HG02642 (cell line): ENCODE measurements at regions not wholly inside any gene's neighbourhood (a gene's known extent, or its start where the extent isn't known, plus 50 kb on each side); places are given as distances from the start of the nearest gene placed in this dataset.
A peak's percentile ranks its signal among the peaks of the same experiment; 100 is the strongest.
"Not testable (repeated sequence)": the region's sequence is repeated elsewhere in the genome, so short reads cannot be mapped to it uniquely, and the experiment has no call there.

Experiments
- ATAC-seq: cut with Tn5 transposase; IDR thresholded peaks from one replicate; pipeline ENCODE4 v1.9.1; 2021; ENCODE audit warnings: mild to moderate bottlenecking; ENCODE audit not compliant: unreplicated experiment, poor library complexity

DNA sequence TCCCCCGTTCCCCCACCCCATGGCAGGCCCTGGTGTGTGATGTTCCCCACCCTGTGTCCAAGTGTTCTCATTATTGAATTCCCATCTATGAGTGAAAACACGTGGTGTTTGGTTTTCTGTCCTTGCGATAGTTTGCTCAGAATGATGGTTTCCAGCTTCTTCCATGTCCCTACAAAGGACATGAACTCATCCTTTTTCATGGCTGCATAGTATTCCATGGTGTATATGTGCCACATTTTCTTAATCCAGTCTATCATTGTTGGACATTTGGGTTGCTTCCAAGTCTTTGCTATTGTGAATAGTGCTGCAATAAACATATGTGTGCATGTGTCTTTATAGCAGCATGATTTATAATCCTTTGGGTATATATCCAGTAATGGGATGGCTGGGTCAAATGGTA, 135.0 kb upstream of the CCND2 start:
- ATAC-seq: not testable (repeated sequence)

- ATAC-seq: no peak
These were observed 135.5 kb upstream of the CCND2 start for GRCh38 chr12:4138051-4138450.

GRCh38 chr12:4137441-4137840, 136.1 kb upstream of the CCND2 start:
- no peak for ATAC-seq

DNA sequence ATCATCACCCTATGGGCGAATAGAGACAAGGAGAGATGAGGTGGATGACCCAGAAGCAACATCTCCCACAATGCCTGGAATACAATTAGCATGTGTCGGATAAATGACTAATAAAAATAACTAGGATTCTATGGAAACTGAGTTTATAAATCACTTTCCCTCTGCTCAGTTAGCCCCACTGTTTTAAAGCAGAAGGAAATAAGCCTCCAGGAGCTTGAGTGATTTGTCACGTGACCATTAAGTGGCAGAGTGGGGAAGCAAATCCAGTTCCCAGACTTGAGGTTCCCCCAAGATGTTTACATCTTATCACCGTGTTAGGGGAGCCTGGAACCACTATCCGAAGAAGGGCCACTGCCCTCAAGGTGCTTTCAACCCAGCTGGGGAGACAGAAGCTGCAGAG, 136.5 kb upstream of the CCND2 start:
- ATAC-seq: no peak

- ATAC-seq: peak; percentile 74
These were observed 137.5 kb upstream of the CCND2 start for GRCh38 chr12:4135919-4136605.

GRCh38 chr12:4134448-4135263, 138.9 kb upstream of the CCND2 start:
- ATAC-seq: no peak

DNA sequence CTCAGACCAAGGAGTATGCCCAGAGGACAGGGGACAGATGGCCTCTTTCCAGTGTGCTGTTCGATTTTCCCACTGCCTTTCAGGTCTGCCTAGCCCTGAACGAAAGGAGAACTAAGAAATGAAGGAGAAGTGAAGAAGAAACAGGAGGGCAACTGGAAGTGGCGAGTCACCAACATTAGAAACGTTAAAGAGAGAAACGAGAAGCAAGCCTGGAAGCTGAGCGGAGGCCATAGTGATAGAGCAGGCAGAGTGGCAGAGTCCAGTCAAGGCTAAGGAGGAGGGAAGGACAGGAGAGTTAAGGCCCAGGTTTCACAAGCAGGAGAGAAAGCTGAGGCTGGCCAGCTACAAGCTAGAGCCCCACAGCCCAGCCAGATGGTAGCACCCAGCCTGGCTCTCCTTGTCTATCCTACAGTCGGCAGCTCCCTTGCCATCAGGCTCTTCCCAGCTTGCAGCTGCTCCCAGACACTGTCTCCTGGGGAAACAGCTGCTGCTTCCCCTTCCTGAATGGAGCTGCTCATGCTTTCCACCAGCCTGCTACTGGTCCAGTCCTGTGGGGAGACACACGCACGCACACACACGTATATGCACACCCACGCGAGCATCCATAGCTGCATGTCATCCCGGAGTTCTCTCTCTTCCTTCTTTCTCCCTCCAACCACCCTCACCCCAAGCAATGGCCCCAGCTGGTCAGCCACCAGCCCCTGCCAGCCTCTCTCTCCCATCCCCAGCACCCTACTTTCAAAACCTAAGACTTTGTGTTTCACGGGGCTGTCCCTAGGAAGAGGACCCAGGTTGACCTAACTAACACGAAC, 139.7 kb upstream of the CCND2 start:
- no peak for ATAC-seq

- no peak for ATAC-seq
These were observed 140.5 kb upstream of the CCND2 start for GRCh38 chr12:4133029-4133428.

DNA sequence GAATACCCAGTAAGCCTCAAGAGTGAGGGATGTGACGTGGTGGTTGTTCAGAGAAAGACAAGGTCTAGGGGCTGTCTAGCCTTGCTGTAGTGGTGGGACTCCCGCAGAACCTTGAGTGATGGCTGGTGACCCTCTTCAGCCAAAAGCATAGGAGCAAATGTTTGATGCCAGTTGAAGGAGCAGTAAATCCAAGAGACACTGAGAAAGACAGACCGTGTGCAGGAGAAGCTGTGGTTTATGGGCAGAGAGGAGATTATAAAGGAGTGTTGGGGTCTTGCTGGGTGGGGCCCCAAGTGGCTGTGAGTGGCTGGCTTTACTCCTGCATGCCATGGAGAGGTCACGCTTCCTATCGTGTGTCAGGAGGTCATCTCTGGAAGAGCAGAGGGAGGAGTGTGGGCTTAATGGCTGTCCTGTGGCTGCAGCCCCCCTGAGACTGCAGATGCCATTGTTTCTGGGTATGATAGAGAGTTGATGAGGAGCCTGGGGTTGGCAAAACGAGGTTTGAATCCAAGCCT, 152.0 kb upstream of the CCND2 start:
- no peak for ATAC-seq

- no peak for ATAC-seq
These were observed 153.1 kb upstream of the CCND2 start for GRCh38 chr12:4120316-4120917.

GRCh38 chr12:4119157-4119761, 154.3 kb upstream of the CCND2 start:
- ATAC-seq: peak; percentile 76

- peak; percentile 11 for ATAC-seq
These were observed 154.9 kb upstream of the CCND2 start for GRCh38 chr12:4118601-4119156.

DNA sequence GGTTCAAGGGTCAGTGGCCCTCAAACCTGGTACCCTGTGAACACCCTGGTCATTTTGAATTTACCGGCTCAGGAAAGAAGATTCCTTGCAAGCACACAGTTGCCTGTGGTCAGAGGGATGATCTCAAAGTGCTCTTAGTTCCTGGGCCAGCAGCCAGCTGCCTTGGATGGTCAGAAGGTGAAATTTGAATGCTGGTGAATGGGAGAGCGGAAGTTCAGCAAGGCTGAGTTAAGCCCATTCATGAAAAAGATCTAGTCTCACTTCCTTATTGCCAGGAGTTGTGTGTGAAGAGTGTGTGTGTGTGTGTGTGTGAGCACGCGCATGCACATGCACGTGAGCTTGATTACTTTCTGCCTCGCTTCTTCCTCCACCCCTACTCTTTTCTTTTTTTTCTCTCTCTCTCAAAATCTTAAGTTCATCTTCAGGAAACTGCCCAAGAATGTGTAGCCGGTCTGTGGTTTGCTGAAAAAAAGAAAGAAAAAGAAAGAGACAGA, 155.5 kb upstream of the CCND2 start:
- peak; percentile 42 for ATAC-seq

DNA sequence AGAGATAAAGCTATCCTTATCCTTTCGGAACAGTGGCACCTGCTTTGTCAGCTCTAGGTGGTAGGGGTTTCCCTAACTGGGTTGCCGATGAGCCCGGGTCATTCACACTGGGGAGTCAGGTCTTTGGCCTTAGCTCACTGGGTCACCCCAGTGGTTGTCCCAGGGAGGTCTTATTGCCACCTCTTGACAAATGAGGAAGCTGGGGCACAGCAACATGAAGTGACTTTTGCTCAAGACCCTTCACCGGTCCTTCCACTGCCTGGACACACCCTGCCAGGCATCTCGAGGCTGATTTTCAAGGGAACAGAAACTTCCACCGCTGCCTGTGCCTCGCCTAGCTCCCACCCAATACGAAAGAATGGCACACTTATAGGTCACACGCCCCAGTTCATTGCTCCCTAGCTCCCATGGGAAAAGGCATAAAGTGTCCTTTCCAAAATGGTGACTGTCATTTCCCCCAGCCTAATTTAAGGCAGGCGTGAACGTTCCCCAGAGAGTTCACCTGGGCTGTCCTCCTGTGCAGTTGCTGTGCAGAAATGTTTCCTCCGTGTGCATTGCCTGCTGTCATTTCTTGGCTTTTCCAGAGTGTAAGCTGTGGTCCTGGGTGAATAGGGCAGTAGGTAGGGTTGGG, 156.1 kb upstream of the CCND2 start:
- ATAC-seq: peak; percentile 2

GRCh38 chr12:4116251-4117111, 157.1 kb upstream of the CCND2 start:
- ATAC-seq: no peak

DNA sequence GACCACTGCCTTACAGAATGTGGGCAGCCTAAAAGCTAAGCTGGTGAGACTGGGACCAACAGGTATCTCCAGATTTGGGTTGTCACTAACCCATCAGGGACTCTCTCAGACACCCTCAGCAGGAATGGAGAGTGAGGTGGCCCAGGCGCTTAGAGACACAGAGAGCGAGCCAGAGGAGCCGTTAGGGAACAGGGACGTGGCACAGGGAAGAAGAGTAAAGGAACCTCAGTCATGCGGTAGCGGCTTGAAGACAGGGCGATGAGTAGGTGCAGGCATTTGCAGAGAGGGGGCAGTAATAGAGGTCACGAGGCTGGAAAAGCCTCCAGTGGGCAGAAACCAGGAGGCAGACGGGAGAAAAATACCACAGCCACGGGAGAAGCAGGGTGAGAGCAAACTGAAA, 158.0 kb upstream of the CCND2 start:
- ATAC-seq: no peak

DNA sequence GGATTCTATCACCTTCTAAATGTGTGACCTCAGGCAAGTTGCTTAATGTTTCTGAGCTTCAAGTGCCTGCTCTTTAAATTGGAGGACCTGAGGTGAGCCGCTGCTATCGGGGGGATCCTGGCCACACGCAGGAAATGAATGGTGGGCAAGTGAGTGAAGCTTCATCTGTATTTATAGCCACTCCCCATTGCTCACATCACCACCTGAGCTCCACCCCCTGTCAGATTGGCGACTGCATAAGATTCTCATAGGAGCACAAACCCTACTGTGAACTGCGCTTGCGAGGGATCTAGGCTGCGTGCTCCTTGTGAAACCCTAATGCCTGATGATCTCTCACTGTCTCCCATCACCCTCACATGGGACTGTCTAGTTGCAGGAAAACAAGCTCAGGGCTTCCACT, 158.6 kb upstream of the CCND2 start:
- no peak for ATAC-seq

DNA sequence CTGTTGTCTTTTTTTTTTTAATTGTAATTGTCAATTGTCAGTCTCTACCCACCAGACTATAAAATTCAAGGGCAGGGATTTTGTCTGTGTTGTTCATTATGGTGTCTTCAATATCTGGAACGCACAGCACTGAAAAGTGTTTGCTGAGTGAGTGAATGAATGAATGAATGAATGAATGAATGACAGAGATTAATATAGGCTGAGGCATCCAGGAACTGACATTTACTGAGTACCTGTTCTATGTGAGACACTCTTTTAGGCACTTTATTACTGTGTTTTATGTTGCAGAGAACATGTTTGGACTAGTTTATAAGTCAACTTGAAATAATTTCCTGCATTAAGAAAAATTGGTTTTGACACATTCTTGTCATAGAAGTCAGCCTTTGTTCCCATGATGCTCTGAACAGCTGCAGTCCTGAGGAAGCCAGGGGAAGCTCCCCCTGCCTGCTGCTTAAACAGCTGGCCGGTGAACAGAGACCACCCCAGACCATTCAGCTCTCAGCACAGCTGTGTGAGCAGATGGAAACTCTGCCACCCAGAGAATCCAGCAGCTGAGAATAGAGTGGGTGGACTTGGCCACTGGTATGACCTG, 160.7 kb upstream of the CCND2 start:
- ATAC-seq: no peak
